H9 (cell line): ENCODE measurements at regions not wholly inside any gene's neighbourhood (a gene's known extent, or its start where the extent isn't known, plus 50 kb on each side); places are given as distances from the start of the nearest gene placed in this dataset.
A peak's percentile ranks its signal among the peaks of the same experiment; 100 is the strongest.

Experiments
- DNase-seq: peaks from one replicate; pipeline ENCODE4 v3.0.0-alpha.2; 2017
- H2AFZ ChIP-seq: one replicate; pipeline ENCODE4 v1.6.1; 2013; ENCODE audit warnings: mild to moderate bottlenecking, low read length, control low read depth, moderate library complexity
- H2AK5ac ChIP-seq: 2 replicates; pipeline ENCODE4 v1.6.1; 2013; ENCODE audit warnings: low read length, control low read depth, mixed read lengths; ENCODE audit not compliant: insufficient read length
- H2BK120ac ChIP-seq: one replicate; pipeline ENCODE4 v1.6.1; 2013; ENCODE audit warnings: low read depth, mild to moderate bottlenecking, low read length, control low read depth, inconsistent platforms; ENCODE audit not compliant: poor library complexity, severe bottlenecking
- H2BK12ac ChIP-seq: 2 replicates; pipeline ENCODE4 v1.6.1; 2013; ENCODE audit warnings: low read length, control low read depth, mixed read lengths, low read depth; ENCODE audit not compliant: insufficient read length
- H2BK15ac ChIP-seq: 2 replicates; pipeline ENCODE4 v1.6.1; 2013; ENCODE audit warnings: low read depth, low read length, control low read depth
- H2BK20ac ChIP-seq: one replicate; pipeline ENCODE4 v1.6.1; 2013; ENCODE audit warnings: low read depth, mild to moderate bottlenecking, low read length, control low read depth, inconsistent platforms; ENCODE audit not compliant: poor library complexity, severe bottlenecking
- H2BK5ac ChIP-seq: 2 replicates; pipeline ENCODE4 v1.6.1; 2013; ENCODE audit warnings: low read length, control low read depth, mixed read lengths; ENCODE audit not compliant: insufficient read length
- H3K14ac ChIP-seq: 2 replicates; pipeline ENCODE4 v1.6.1; 2013; ENCODE audit warnings: low read length, control low read depth; ENCODE audit not compliant: insufficient read depth
- H3K18ac ChIP-seq: 2 replicates; pipeline ENCODE4 v1.6.1; 2013; ENCODE audit warnings: low read depth, mild to moderate bottlenecking, mixed read lengths, low read length, control low read depth; ENCODE audit not compliant: insufficient read length
- H3K23ac ChIP-seq: 2 replicates; pipeline ENCODE4 v1.6.1; 2013; ENCODE audit warnings: low read length, control low read depth, mixed read lengths, low read depth; ENCODE audit not compliant: insufficient read length
- H3K23me2 ChIP-seq: 2 replicates; pipeline ENCODE4 v1.6.1; 2013; ENCODE audit warnings: low read depth, mild to moderate bottlenecking, mixed read lengths, low read length, control low read depth; ENCODE audit not compliant: insufficient read length, poor library complexity, severe bottlenecking
- H3K27ac ChIP-seq: 2 replicates; pipeline ENCODE4 v1.5.1; 2013; ENCODE audit warnings: low read length, control low read depth, mixed read lengths, low read depth; ENCODE audit not compliant: insufficient read length
- H3K27me3 ChIP-seq: 2 replicates; pipeline ENCODE4 v1.6.1; 2013; ENCODE audit warnings: low read length, control low read depth, inconsistent platforms; ENCODE audit not compliant: insufficient read depth
- H3K4ac ChIP-seq: 2 replicates; pipeline ENCODE4 v1.6.1; 2013; ENCODE audit warnings: low read depth, mild to moderate bottlenecking, control low read depth, inconsistent platforms, low read length, moderate library complexity
- H3K4me1 ChIP-seq: 2 replicates; pipeline ENCODE4 v1.6.1; 2013; ENCODE audit warnings: low read length, control low read depth, inconsistent platforms; ENCODE audit not compliant: insufficient read depth
- H3K4me2 ChIP-seq: 2 replicates; pipeline ENCODE4 v1.6.1; 2013; ENCODE audit warnings: low read length, control low read depth, mixed read lengths; ENCODE audit not compliant: insufficient read length, insufficient read depth
- H3K56ac ChIP-seq: 2 replicates; pipeline ENCODE4 v1.6.1; 2013; ENCODE audit warnings: low read depth, mild to moderate bottlenecking, mixed read lengths, low read length, control low read depth; ENCODE audit not compliant: insufficient read length
- H3K79me1 ChIP-seq: 2 replicates; pipeline ENCODE4 v1.6.1; 2013; ENCODE audit warnings: low read depth, mild to moderate bottlenecking, moderate library complexity, low read length, control low read depth, inconsistent platforms; ENCODE audit not compliant: insufficient read depth, poor library complexity, severe bottlenecking
- H3K79me2 ChIP-seq: 2 replicates; pipeline ENCODE4 v1.6.1; 2013; ENCODE audit warnings: low read length, control low read depth, inconsistent platforms; ENCODE audit not compliant: insufficient read depth
- H3K9ac ChIP-seq: 2 replicates; pipeline ENCODE4 v1.6.1; 2013; ENCODE audit warnings: low read length, control low read depth, mixed read lengths; ENCODE audit not compliant: insufficient read length; ENCODE audit errors: extremely low read depth
- H3K9me3 ChIP-seq: one replicate; pipeline ENCODE4 v1.6.1; 2013; ENCODE audit warnings: low read depth, low read length, inconsistent platforms; ENCODE audit not compliant: control insufficient read depth
- H3T11ph ChIP-seq: one replicate; pipeline ENCODE4 v1.6.1; 2013; ENCODE audit warnings: mild to moderate bottlenecking, low read length, control low read depth, inconsistent platforms
- H4K20me1 ChIP-seq: one replicate; pipeline ENCODE4 v1.6.1; 2013; ENCODE audit not compliant: control insufficient read depth, insufficient read length, insufficient read depth
- H4K5ac ChIP-seq: 2 replicates; pipeline ENCODE4 v1.6.1; 2013; ENCODE audit warnings: low read depth, mild to moderate bottlenecking, mixed read lengths, low read length, control low read depth; ENCODE audit not compliant: insufficient read length
- H4K8ac ChIP-seq: replicated peaks from 2 replicates; pipeline ENCODE4 v1.6.1; 2013; ENCODE audit warnings: low read length, control low read depth, mixed read lengths, low read depth; ENCODE audit not compliant: insufficient read length
- H4K91ac ChIP-seq: 2 replicates; pipeline ENCODE4 v1.6.1; 2013; ENCODE audit warnings: low read depth, mild to moderate bottlenecking, moderate library complexity, mixed read lengths, low read length, control low read depth; ENCODE audit not compliant: insufficient read length
- H3K27ac Mint-ChIP-seq, 3 experiments: 2 replicates in 2 of 3; 3 replicates in 1 of 3; pipeline ENCODE4 v1.8.0; 2020 to 2021; ENCODE audit warnings: mixed read lengths in 3 of 3, mild to moderate bottlenecking in 1 of 3, moderate library complexity in 1 of 3
- H3K27me3 Mint-ChIP-seq: 2 replicates; pipeline ENCODE4 v1.8.0; 2021; ENCODE audit warnings: low read depth, mild to moderate bottlenecking, moderate library complexity, mixed read lengths
- H3K36me3 Mint-ChIP-seq, 3 experiments: 2 replicates in 2 of 3; 3 replicates in 1 of 3; pipeline ENCODE4 v1.8.0; 2020 to 2021; ENCODE audit warnings: low read depth in 3 of 3, mixed read lengths in 3 of 3; ENCODE audit not compliant: insufficient read depth in 1 of 3
- H3K4me1 Mint-ChIP-seq, 2 experiments: 2 replicates each; pipeline ENCODE4 v1.8.0; 2020; ENCODE audit warnings: mixed read lengths in 2 of 2
- H3K4me3 Mint-ChIP-seq, 2 experiments: 2 replicates in 1 of 2; 3 replicates in 1 of 2; pipeline ENCODE4 v1.8.0; 2020 to 2021; ENCODE audit warnings: mild to moderate bottlenecking in 2 of 2, mixed read lengths in 2 of 2, moderate library complexity in 1 of 2
- H3K9me3 Mint-ChIP-seq, 2 experiments: 2 replicates in 1 of 2; 3 replicates in 1 of 2; pipeline ENCODE4 v1.8.0; 2020; ENCODE audit warnings: mild to moderate bottlenecking in 2 of 2, mixed read lengths in 2 of 2, moderate library complexity in 1 of 2
- WGBS: extraction: QIAGEN DNeasy Blood & Tissue Kit; methylation state at CpG from one replicate; pipeline ENCODE4 v1.1.7; 2013; ENCODE audit warnings: missing lambda C conversion rate, low lambda C conversion rate, mixed read lengths; ENCODE audit not compliant: insufficient read length; ENCODE audit errors: extremely low coverage; 5-methylcytosine and 5-hydroxymethylcytosine counted together
- TF ChIP-seq, protein P1 (sequence below): fragments of 200-600 bp; sonication (generic); conservative IDR thresholded peaks from 3 replicates; pipeline ENCODE4 v1.8.0; 2021; ENCODE audit warnings: antibody characterized with exemption, mild to moderate bottlenecking

DNA sequence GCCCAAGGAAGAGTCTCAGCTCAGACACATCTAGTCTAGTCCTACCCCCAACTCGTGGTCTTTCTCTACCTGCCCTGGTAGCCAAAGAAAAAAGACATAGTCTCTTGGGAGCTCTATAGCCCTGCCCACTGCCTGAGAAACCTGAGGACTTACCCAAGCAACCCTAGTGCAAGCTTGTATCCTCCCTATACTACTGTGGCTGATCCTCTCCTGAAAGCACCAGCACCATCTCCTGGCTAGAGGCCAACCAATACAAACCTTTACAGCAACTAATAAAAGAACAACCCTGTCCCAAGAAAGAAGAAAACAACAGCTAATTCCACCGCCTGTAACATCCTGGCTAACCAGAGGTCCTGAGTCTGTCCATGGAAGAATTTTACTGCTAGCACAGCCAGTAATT, 532.4 kb downstream of the SLITRK6 start:
- Histone ChIP-seq H3K9me3 (no peaks in the 10 kb centered on the region), H3K27ac (no peak overlapping the region), H3K79me2 (no peaks in the 10 kb centered on the region), H3T11ph (no peak overlapping the region), H3K4me2 (no peak overlapping the region), H3K14ac (no peak overlapping the region), H3K9ac (no peak overlapping the region), H4K20me1 (no peaks in the 10 kb centered on the region), H2AK5ac (no peak overlapping the region), H3K23ac (no peak overlapping the region), H2BK20ac (no peak overlapping the region), H2BK5ac (no peak overlapping the region), H4K8ac (no peak overlapping the region), H3K56ac (no peak overlapping the region), H3K23me2 (no peaks in the 10 kb centered on the region), H2BK12ac (no peak overlapping the region), H3K18ac (no peak overlapping the region), H4K91ac (no peak overlapping the region), H2BK120ac (no peak overlapping the region), H2BK15ac (no peak overlapping the region), H4K5ac (peak overlapping the region; percentile 41), H2AFZ (no peak overlapping the region), H3K4ac (no peak overlapping the region), H3K79me1 (no peaks in the 10 kb centered on the region), H3K4me1 (no peaks in the 10 kb centered on the region; the same call in 1 of the 2 replicates), H3K27me3 (no peaks in the 10 kb centered on the region)
- no peak overlapping the region for H3K4me3 Mint-ChIP-seq
- peak overlapping the region in 1 of 3 experiments; percentile 50; a peak in 1 of 7 replicates for H3K27ac Mint-ChIP-seq
- no CpG with 5 or more reads among the region's 2 CpGs for WGBS
- H3K27me3 Mint-ChIP-seq, result no peaks in the 10 kb centered on the region; the same call in 1 of the 2 replicates
- H3K36me3 Mint-ChIP-seq, result peaks cover 0 to under 1% (median 0%) of the 10 kb centered on the region in 3 experiments; a peak in 2 of 7 replicates
- TF ChIP-seq, protein P1, sequence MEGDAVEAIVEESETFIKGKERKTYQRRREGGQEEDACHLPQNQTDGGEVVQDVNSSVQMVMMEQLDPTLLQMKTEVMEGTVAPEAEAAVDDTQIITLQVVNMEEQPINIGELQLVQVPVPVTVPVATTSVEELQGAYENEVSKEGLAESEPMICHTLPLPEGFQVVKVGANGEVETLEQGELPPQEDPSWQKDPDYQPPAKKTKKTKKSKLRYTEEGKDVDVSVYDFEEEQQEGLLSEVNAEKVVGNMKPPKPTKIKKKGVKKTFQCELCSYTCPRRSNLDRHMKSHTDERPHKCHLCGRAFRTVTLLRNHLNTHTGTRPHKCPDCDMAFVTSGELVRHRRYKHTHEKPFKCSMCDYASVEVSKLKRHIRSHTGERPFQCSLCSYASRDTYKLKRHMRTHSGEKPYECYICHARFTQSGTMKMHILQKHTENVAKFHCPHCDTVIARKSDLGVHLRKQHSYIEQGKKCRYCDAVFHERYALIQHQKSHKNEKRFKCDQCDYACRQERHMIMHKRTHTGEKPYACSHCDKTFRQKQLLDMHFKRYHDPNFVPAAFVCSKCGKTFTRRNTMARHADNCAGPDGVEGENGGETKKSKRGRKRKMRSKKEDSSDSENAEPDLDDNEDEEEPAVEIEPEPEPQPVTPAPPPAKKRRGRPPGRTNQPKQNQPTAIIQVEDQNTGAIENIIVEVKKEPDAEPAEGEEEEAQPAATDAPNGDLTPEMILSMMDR, result peak; percentile 27; the same call in 2 of the 3 replicates
- H3K9me3 Mint-ChIP-seq, result no peaks in the 10 kb centered on the region; a peak in 1 of 5 replicates
- DNase-seq, result peak; percentile 48
- H3K4me1 Mint-ChIP-seq, result peaks cover 19 to 20% of the 10 kb centered on the region in 2 experiments
